ENCODE measurements at regions not wholly inside any gene's neighbourhood (a gene's known extent, or its start where the extent isn't known, plus 50 kb on each side); places are given as distances from the start of the nearest gene placed in this dataset.

- TF ChIP-seq, protein P1, sequence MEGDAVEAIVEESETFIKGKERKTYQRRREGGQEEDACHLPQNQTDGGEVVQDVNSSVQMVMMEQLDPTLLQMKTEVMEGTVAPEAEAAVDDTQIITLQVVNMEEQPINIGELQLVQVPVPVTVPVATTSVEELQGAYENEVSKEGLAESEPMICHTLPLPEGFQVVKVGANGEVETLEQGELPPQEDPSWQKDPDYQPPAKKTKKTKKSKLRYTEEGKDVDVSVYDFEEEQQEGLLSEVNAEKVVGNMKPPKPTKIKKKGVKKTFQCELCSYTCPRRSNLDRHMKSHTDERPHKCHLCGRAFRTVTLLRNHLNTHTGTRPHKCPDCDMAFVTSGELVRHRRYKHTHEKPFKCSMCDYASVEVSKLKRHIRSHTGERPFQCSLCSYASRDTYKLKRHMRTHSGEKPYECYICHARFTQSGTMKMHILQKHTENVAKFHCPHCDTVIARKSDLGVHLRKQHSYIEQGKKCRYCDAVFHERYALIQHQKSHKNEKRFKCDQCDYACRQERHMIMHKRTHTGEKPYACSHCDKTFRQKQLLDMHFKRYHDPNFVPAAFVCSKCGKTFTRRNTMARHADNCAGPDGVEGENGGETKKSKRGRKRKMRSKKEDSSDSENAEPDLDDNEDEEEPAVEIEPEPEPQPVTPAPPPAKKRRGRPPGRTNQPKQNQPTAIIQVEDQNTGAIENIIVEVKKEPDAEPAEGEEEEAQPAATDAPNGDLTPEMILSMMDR (IDR thresholded peaks at IDR 0.05; ENCODE audit: control extremely low read depth, extremely low read depth, low read depth, missing control alignments): no peak
- ChIA-PET POLR2A (no interaction called here), CTCF (no interaction called here)
- DNase-seq (ENCODE audit: extremely low spot score): no peak
These were observed 87.4 kb upstream of the C1orf21 start for GRCh38 chr1:184299406-184299790.

- ChIA-PET POLR2A (no interaction called here), CTCF (no interaction called here)
- TF ChIP-seq, protein P1 (IDR thresholded peaks at IDR 0.05; ENCODE audit: control extremely low read depth, extremely low read depth, low read depth, missing control alignments): no peak
- no peak for DNase-seq (ENCODE audit: extremely low spot score)
These were observed 87.0 kb upstream of the C1orf21 start for GRCh38 chr1:184299796-184300195.

GRCh38 chr1:184300446-184300845, 86.4 kb upstream of the C1orf21 start:
- ChIA-PET POLR2A (no interaction called here), CTCF (no interaction called here)
- no peak for DNase-seq (ENCODE audit: extremely low spot score)
- TF ChIP-seq, protein P1 (IDR thresholded peaks at IDR 0.05; ENCODE audit: control extremely low read depth, extremely low read depth, low read depth, missing control alignments): no peak

- no peak for DNase-seq (ENCODE audit: extremely low spot score)
- POLR2A ChIA-PET: no interaction called here
- CTCF ChIA-PET: no interaction called here
- TF ChIP-seq, protein P1 (IDR thresholded peaks at IDR 0.05; ENCODE audit: control extremely low read depth, extremely low read depth, low read depth, missing control alignments): no peak
These were observed 85.6 kb upstream of the C1orf21 start for GRCh38 chr1:184301227-184301626.

DNA sequence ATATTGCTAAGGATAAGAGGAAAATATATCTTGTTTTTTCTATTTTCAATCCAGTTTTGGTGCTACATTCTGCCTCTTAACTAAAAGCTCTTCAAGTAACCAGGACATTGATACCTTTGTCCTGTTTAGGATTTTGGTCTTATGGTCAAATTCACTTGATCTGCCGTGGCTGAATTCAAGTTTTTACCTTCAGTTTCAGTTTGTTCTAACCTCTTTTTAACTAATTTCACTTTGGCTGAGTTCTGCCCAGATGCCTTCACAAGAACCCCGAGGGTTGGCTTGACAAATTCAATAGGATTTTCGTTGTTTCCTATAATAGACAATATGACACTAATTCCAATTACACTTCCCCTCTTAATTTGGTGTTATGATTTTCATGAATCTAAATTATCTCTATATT, 84.5 kb upstream of the C1orf21 start:
- ChIA-PET POLR2A (no interaction called here), CTCF (no interaction called here)
- no peak for DNase-seq (ENCODE audit: extremely low spot score)

GRCh38 chr1:184310157-184310819, 76.5 kb upstream of the C1orf21 start:
- no peak for DNase-seq (ENCODE audit: extremely low spot score)
- POLR2A ChIA-PET: no interaction called here
- CTCF ChIA-PET: interaction anchor here (2.7 kb wide), 1 partner anchor 354 kb away, joined by 10 read pairs; no protein-coding TSS in a partner anchor
- TF ChIP-seq, protein P1 (IDR thresholded peaks at IDR 0.05; ENCODE audit: control extremely low read depth, extremely low read depth, low read depth, missing control alignments): no peak

More for the DNA sequence above, 84.5 kb upstream of the C1orf21 start:
- TF ChIP-seq, protein P1 (IDR thresholded peaks at IDR 0.05; ENCODE audit: control extremely low read depth, extremely low read depth, low read depth, missing control alignments): no peak
